ENCODE measurements at regions not wholly inside any gene's neighbourhood (a gene's known extent, or its start where the extent isn't known, plus 50 kb on each side); places are given as distances from the start of the nearest gene placed in this dataset.

DNA sequence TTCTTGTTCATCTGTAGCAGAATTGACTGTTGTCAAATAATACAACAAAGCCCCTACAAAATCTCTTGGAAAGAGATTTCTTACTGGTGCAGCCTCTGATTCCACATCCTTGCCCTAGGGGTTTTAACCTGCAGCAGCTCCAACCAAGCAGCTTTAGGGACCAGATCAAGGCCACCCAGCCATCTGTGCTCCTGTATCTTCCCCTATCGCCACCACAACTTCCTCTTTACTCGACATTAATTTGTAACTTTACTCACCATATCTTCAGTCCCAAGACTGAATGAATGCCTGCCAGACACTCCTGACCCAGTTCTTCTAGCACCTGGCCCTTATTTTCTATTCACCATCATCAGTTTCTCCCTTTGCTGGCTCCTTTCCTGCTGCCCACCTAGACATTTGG, 156.6 kb upstream of the IL12A start:
- peak; percentile 66 for DNase-seq

DNA sequence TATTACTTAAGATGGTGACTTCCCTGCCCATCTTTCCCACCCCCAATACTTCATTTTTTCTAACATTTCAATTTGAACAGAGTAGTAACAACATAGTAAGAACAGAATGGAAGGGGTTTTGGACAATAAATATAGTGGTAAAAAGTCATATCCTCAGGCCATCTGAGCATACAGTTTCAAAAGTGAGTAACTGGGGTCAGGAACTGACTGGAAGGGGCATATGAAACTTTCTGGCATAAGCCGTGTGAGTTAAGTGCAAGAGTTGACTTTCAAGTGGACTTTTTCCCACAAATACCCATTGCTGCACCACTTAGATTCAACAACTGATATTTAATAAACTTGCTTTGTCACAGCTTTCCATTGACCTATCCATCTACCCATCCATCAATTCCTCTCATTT, 153.5 kb upstream of the IL12A start:
- DNase-seq = no peak

DNA sequence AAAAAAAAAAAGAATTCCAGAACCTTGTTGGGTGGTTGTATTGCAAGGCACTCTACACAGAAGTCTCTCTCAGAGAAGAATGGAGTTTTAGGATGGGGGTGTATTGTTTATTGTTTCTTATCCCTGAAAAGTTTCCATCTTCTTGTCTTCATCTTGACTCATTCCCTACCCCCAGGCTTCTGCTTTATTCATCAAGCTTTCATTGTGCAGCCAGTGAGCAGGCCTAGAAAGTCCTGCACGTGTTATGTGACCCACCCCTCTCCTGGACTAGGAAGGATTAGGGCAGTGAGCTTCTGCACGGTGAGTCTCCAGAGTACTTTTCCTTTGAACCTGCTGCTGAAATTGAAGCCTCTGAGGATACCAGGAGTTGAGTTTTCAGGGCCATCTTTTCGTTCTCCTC, 150.9 kb upstream of the IL12A start:
- no peak for DNase-seq

DNA sequence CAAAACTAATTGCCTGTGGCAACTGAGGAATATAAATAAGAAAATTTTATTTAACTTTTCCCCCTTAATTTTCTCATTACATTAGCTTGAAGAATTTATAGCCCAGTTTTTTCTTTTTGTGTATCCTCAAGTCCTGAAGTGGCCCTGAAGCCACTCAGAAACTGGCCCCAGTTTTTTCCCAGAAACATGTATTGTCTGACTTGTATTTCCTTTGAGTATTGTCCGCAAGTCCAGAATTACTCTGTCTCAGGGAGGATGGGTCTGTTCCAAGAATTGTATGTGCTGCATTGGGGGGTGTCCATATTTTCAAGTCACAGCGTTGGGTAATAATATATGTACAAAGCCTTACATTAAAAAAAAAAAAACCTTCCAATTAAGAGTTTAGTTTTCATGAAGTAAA, 149.7 kb upstream of the IL12A start:
- no peak for DNase-seq

DNA sequence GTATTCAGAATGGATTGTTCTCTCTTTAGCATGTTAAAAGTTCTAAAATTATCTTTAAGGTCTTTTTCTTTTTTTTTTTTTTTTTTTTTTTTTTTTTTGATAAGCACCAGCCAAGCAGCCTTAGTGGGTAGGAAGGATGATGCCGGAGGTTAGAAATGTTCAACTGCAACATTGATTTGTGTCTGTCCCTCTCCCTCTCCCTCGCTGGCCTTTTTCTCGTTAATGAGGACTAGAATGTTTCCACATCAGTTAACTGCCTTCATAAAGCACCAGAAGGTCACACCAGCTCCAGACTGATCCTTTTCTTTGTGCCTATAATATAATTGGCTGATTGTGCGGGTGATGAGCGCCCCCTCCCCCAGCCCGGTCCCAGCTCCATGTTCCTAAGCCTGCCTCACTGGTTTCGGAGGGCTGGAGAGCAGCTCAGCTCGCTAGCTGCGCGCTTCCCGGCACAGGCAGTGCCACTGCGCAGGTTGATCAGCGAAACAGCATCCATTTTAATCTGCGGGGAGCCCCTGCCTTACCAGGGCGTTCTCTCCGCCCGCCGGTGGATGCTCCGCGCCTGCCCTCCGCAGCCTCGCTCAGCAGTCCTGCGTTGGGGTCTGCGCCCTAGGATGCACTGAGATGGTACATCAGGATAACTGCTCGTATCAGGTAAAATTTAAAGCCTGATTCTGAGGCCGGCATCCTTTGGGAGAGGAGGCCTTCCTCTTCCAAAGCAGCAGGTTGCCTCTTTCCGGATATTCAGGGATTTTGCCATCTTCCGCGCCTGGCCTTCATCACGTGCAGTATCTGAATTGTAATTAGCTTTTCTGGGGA, 148.9 kb upstream of the IL12A start, which contains the start of gene SCHIP1:
SCHIP1 (plus strand) TSS at position 301 of the 819 bp plus-strand sequence.
- no peak for DNase-seq

DNA sequence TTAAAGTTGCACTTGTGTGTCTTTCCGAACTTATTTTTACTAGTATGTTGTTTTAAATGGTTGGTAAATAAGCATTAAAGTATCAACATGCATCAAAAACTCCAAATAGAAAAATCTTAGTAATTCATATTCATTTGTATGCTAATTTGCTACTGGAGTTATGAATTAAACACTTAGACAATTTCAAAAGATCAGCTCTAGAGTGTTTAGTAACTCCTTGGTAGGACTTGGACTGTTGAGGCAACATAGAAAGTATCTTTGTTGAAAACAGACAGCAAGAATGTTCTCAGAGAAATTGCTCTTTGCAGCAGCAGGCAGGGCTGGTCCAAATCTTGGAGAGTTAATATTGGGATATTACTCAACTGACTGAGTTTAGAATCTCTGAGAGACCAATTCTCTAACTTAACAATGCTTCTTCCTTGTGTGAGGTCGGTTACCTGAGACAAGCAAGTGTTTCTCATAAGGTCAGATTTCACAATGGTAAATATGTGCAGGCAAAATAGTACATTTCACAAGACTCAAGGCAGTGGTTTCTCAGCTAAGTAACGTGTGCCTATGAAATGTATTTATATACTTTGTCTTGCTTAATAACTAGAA, 147.8 kb upstream of the IL12A start:
- no peak for DNase-seq

DNA sequence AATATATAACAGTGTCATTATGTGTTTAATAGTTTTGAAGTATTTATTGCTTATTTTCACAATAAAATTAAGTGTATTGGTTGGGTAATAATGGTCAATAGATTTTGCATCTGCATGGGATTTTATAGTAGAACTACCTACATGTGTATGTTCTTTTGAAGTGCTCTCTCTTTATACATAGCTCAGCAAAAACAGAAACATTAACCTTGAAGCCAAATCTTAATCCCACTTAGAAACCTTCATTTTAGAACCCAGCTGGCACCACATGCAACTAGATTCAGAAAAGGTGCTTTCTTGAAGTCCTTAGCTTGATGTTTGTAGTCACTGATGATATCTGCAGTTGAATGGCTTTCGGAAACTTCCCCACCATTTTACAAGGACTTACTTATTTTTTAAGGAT, 146.9 kb upstream of the IL12A start:
- no peak for DNase-seq

DNA sequence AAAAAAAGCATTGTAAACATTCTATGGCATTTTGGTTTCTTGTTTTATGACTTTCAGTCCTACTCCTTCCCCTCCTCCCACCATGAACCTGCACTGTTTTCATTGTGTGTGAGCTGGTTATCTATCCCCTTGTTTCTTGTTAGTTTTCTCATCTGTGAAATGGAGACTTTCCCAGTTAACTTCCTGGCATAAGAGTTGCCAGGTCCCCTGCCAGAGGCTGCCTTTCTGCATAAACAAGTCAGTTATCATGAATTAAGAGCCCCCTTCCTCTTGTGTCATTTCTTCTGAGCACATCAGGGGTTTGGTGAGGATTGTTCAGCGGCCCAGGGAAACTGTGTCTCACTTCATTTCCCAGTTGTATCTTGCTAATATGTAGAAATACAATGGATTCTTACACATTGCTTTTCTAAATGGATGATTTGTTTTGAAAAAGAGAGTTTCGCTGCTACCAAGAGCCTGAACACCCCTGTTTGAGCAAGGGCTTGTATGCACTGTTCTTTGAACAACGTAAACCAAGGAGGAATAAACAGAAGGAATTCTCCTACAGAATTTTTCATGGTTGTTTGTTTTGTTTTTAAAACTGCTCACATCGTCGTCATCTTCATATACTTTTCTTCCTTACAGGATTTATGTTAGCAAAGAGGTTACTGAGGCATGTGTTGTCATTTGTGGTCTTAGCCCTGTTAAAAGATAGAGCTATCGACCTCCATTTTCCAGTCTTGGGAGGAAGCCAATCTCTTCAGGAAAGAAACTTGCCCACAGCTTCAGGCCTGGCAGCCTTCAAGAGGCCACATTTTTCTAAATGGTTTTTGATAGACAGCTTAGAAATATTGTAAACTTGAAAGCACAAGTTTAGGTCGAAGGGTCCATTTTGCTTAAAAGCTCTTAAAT, 144.6 kb upstream of the IL12A start:
- no peak for DNase-seq

DNA sequence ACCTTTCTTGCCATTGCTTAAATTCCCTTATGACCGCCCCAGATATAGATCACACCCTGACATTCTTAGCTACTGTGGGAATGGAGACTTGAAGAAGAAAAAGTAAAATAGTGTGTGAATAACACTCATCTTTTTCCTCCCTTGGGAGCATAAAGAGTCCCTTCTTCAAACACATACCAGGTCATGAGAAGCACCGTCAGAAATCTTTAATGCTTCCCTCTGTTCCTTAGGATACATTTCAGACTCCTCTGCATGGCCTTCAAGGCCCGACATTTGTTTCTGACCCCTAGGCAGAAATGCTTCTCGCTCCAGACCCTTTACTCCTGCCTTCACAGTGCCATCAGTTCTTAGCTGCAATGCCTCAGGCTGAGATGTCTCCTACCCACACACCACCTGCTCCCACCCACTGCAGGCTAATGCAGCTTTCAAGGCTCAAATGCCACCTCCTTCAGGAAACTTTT, 143.8 kb upstream of the IL12A start:
- no peak for DNase-seq

DNA sequence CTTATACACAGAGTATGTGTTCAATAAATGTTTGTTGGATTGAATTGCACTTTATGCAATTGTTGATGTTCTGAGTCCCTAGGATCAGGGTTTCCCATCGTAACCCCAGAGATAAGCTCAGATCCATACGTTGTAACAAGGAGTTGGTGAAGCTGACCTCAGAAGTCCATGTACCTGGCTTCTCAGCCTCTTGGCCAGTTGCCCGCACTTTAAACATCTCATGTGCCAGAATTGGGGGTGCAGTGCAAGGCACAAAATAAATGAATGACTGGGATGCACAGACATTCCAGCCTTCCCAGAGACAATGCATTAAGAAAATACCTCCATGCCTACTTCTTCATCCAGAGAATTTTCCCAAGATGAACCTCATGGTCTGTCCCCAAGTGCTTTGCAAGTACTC, 142.9 kb upstream of the IL12A start:
- DNase-seq = no peak

DNA sequence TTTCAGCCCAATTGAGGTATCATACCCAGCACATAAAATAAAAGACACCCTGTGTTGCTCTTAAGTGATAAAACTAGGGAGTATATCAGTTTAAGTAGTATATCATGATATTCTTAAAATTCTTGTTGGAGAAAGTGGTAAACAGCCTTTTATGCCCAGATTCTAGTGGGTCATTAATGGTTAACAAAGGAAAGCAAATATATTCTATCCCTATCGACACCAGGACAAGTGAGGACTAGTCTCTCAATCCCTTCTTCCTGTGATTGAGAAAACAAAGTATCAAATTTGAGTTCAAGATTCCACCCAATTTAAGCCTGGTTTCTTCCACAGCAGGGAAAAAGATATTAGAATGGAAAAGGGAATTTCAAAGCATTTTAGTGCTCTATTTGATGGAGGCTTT, 142.4 kb upstream of the IL12A start:
- no peak for DNase-seq

DNA sequence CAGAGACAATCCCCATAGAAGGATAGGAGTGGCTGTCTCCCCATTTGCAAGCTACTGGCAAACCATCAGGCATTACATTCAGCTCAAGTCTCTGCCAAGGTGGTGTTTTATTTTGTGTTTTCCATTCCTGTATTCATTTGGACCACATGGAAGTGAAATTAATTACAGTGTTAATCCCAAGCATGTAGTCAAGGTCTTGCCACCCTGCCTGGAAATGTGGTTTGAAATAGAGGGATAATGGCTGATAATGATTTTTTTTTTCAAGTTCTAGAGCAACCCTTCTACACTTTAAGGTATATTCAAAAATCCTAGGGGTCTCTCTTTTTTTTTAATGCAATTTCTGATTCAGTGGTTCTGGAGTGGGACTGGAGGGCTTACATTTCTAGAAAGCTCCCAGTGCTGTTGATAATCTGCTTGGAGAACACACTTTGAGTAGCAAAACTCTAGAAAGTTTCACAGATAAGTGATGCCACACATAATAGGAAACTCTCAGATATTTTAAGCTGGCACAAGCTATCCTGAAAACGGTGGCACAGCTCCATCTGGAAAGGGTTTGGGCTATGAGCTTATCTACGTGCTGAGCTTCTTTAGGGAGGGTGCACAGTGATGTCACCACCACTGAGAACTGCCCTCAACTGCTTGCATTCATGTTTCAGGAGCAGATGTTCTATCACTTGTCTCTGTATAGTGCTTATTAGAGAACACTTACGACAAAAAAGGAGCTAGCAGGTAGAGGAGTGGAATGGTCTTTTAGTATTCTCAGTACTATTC, 140.1 kb upstream of the IL12A start:
- no peak for DNase-seq

DNA sequence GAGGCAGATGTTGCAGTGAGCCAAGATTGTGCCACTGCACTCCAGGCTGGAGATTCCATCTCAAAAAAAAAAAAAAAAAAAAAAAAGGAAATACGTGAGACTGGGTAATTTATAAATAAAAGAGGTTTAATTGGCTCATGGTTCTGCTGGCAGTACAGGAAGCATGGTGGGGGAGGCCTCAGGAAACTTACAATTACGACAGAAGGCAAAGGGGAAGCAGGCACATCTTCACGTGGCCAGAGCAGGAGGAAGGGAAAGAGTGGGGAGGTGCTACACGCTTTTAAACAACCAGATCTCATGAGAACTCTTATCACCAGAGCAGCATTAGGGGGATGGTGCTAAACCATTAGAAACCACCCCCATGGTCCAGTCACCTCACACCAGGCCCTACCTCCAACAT, 138.2 kb upstream of the IL12A start:
- no peak for DNase-seq

DNA sequence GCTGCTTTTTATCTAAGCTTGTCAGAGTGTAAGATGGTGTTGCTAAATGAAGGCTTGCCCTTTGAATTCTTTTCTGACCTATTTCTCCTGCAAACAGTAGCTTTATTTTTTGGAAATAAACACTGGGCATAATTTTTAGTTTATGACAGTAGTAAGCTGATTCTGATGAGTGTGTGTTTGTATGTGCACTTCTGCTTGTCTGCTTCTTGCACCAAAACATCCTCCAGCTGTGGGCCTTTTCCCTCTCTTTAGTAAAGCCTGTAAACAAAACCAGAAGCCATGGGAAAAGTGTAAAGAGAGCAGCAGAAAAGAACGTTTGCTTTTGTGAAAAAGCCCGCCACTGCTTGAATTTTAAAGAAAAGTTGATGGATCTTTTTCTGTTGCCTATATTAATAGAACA, 136.4 kb upstream of the IL12A start:
- no peak for DNase-seq

DNA sequence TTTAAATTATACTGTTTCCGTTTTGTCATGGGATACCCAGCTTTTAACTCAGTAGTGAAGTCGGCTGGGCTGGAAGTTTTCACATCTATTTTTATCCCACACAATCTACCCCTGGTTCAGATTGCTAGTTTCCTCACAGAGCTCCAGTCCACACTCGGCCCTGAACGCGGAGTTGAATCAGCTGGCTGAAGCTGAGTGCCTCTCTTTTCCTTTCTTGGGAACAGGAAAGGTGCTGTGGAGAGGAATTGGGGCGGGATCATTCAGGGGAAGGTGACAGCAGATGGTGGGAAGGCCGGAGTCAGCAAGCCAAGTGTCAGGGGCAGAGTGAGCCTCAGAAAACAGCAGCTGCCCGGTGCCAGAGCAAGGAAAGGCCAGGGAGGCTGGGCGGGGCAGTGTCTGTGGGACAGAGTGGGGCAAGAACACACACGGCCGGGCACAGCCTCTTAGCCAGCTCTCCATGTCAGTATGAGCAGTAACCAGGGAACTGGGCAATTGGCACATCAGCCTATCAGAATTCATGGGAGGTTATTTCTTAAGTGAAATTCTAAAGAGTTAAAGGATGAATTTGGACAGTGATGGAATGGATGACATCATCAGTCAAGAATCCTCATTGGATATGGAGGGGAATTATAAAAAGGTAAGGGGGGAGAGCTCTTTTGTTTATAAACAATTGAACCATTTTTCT, 135.7 kb upstream of the IL12A start:
- no peak for DNase-seq

DNA sequence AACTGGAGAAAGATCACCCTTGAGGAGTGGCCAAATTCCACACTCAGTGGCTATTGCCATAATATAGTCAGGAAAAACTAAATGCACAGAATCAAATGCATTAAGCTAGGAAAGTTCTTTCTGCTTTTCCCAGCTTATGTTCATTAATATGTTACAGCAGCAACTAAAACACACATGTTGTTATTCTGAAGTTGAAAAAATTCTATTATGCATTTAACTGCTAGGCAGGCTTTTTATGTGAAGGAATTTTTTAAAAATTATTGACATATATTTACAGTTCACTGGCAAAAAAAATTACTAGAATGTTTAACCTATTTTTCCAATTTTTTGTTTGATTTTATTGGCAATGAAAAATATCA, 135.2 kb upstream of the IL12A start:
- no peak for DNase-seq

DNA sequence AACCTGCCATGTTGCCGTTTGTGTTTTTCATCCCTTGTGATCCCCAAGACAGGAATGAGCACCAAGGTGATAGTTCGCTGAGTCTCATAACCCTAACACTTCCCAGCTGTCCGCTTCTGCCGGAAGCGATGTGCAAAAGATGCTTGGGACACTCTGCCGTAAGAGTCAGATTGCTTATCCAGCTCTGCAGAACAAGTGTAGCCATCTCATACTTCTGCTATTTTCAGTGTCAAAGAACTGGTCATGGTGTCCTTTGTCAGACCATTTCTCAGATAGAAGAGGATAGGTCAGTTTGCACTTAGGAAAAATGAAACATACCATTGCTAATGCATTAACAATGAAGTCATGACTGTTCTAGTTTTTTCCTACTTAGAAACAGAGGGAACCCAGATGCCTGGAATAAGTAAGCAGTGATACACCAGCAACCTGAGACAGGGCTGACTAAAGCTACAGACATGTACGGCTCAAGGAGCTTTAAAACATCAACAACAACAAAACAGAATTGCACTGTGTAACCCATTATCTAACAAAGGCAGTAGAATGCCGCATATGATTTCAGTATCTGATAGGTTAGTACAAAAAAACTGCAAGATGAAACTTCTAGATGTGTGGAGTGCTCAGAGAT, 134.0 kb upstream of the IL12A start:
- DNase-seq = no peak

DNA sequence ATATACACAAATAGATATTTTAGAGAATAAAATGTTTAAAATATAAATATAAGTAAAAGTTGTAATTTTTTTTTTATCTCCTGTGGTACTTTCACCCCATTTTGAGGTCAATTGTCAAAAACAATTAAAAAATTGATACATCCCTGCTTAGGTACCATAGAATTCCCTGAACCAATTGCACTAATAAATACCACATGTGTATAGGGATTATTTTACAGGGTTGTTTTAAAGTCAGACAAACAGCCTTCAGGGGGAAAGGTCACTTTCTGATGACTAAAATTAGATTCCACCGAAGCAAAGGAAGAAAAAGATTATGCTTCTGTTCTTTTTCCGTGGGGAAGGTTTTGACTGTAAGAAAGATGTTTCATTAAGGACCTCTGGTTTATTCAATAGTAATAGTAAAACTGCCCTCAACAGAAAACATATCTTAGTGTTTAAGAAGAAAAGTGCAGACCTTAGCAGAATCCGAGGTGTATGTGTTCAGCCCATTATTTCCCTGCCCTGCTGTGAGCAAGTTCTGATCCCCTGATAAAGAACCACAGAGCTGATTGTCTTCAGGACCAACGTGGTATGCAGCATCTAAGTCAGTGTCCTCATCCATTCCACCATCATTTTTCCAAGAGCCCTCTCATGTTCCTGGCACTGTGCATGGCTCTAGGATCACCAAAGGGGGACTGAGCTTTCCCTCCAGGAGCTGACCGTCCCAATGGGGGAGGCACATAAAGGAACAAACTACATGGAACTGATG, 132.9 kb upstream of the IL12A start:
- no peak for DNase-seq

DNA sequence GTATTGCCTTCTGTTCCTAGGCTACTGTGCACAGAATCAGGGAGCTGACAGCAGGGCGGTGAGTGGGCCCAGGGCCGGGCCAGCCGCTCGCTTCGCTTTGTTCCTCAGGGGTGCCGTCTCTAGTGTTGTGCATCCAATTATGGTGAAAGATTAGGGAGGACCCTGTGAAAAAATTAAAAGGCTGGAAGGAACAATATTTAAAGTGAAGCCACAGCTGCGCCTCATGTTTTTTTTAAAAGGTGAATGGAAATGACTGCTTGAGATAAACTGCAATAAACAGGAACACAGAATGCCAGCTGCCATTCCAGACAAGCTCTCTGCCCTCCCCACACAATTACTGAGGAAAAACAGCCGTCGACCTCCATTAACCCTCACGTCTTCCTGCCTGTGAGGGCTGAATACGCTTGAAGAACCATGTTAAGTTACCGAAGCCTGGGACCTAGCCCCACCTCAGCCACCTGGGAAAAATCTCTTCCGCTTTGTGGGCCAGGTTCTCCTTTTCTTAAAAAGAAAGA, 132.0 kb upstream of the IL12A start:
- DNase-seq = no peak

DNA sequence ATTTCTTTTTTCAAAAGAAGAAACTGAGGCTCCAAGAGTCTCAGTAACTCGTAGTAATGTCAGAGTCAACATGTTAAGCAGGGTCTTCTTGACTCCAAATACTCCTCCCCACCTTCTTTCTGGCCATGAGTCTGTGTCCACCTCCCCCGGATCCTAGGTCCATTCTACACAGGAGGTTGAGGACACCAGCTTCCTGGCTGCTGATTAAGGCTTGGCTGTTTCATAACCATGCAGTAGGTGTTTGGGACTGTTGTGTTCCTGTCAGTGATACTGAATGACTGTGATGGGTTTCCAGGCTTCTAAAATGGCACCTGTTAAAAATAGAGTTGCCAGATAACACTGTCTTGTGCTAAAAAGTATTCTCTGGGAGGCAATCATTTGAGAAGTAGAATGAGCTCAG, 130.8 kb upstream of the IL12A start:
- DNase-seq = no peak

DNA sequence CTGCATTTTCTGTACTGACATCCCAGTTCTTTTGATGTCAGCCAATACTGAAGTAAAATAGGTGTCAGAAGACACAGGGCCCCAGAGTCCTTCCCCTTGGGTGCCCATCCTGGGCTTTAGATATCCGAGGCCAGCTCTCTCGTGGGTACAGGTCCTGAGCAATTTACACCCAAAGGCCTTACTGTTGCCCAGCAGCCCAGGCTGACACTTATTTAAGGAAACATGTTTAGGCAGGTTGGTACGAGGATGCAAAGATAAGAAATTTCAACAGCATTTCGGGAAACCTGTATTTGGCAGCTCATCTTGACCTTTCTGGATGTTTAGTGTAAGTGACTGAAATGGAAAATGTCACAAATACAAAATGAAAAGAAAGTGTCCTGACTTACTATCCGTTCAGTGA, 130.0 kb upstream of the IL12A start:
- no peak for DNase-seq
